HG02588 (cell line): ENCODE measurements at regions not wholly inside any gene's neighbourhood (a gene's known extent, or its start where the extent isn't known, plus 50 kb on each side); places are given as distances from the start of the nearest gene placed in this dataset.

Experiments used
- ATAC-seq: cut with Tn5 transposase; IDR thresholded peaks from one replicate; pipeline ENCODE4 v1.9.1; 2021; ENCODE audit warnings: mild to moderate bottlenecking, moderate library complexity; ENCODE audit not compliant: unreplicated experiment

- no peak for ATAC-seq
Measured at GRCh38 chr5:85813146-85813545, 804.6 kb upstream of the COX7C start.

- ATAC-seq: no peak
Measured at GRCh38 chr5:85814596-85814995, 803.1 kb upstream of the COX7C start.

GRCh38 chr5:85823462-85824426 lies 794.0 kb upstream of the COX7C start:
- no peak for ATAC-seq

GRCh38 chr5:85838781-85839180 lies 779.0 kb upstream of the COX7C start:
- no peak for ATAC-seq

- ATAC-seq: no peak
Measured at GRCh38 chr5:85841653-85842052, 776.1 kb upstream of the COX7C start.

GRCh38 chr5:85843535-85843934 lies 774.2 kb upstream of the COX7C start:
- ATAC-seq: no peak

- ATAC-seq: no peak
Measured at GRCh38 chr5:85849411-85849810, 768.3 kb upstream of the COX7C start.

- ATAC-seq: no peak
Measured at GRCh38 chr5:85865296-85865695, 752.4 kb upstream of the COX7C start.

- no peak for ATAC-seq
Measured at GRCh38 chr5:85868070-85868469, 749.7 kb upstream of the COX7C start.

GRCh38 chr5:85893996-85894395 lies 723.7 kb upstream of the COX7C start:
- ATAC-seq: no peak

- ATAC-seq: no peak
Measured at GRCh38 chr5:85896514-85896913, 721.2 kb upstream of the COX7C start.

- no peak for ATAC-seq
Measured at GRCh38 chr5:85906460-85906859, 711.3 kb upstream of the COX7C start.

GRCh38 chr5:85910335-85910734 lies 707.4 kb upstream of the COX7C start:
- no peak for ATAC-seq

GRCh38 chr5:85920984-85921383 lies 696.8 kb upstream of the COX7C start:
- ATAC-seq: no peak

- ATAC-seq: no peak
Measured at GRCh38 chr5:85921590-85921989, 696.2 kb upstream of the COX7C start.

GRCh38 chr5:85927632-85928031 lies 690.1 kb upstream of the COX7C start:
- ATAC-seq: no peak

GRCh38 chr5:85929713-85930112 lies 688.0 kb upstream of the COX7C start:
- ATAC-seq: no peak

GRCh38 chr5:85931220-85931619 lies 686.5 kb upstream of the COX7C start:
- ATAC-seq: no peak

- ATAC-seq: no peak
Measured at GRCh38 chr5:85938201-85938600, 679.5 kb upstream of the COX7C start.

- ATAC-seq: no peak
Measured at GRCh38 chr5:85951707-85952210, 666.0 kb upstream of the COX7C start.

GRCh38 chr5:85952680-85953079 lies 665.1 kb upstream of the COX7C start:
- ATAC-seq: no peak

- ATAC-seq: no peak
Measured at GRCh38 chr5:85967681-85968080, 650.1 kb upstream of the COX7C start.
